H9 (cell line): ENCODE measurements at regions not wholly inside any gene's neighbourhood (a gene's known extent, or its start where the extent isn't known, plus 50 kb on each side); places are given as distances from the start of the nearest gene placed in this dataset.

Experiments used
- DNase-seq: peaks from one replicate; pipeline ENCODE4 v3.0.0-alpha.2; 2017
- H2AFZ ChIP-seq: one replicate; pipeline ENCODE4 v1.6.1; 2013; ENCODE audit warnings: mild to moderate bottlenecking, low read length, control low read depth, moderate library complexity
- H2AK5ac ChIP-seq: 2 replicates; pipeline ENCODE4 v1.6.1; 2013; ENCODE audit warnings: low read length, control low read depth, mixed read lengths; ENCODE audit not compliant: insufficient read length
- H2BK120ac ChIP-seq: one replicate; pipeline ENCODE4 v1.6.1; 2013; ENCODE audit warnings: low read depth, mild to moderate bottlenecking, low read length, control low read depth, inconsistent platforms; ENCODE audit not compliant: poor library complexity, severe bottlenecking
- H2BK12ac ChIP-seq: 2 replicates; pipeline ENCODE4 v1.6.1; 2013; ENCODE audit warnings: low read length, control low read depth, mixed read lengths, low read depth; ENCODE audit not compliant: insufficient read length
- H2BK15ac ChIP-seq: 2 replicates; pipeline ENCODE4 v1.6.1; 2013; ENCODE audit warnings: low read depth, low read length, control low read depth
- H2BK20ac ChIP-seq: one replicate; pipeline ENCODE4 v1.6.1; 2013; ENCODE audit warnings: low read depth, mild to moderate bottlenecking, low read length, control low read depth, inconsistent platforms; ENCODE audit not compliant: poor library complexity, severe bottlenecking
- H2BK5ac ChIP-seq: 2 replicates; pipeline ENCODE4 v1.6.1; 2013; ENCODE audit warnings: low read length, control low read depth, mixed read lengths; ENCODE audit not compliant: insufficient read length
- H3K14ac ChIP-seq: 2 replicates; pipeline ENCODE4 v1.6.1; 2013; ENCODE audit warnings: low read length, control low read depth; ENCODE audit not compliant: insufficient read depth
- H3K18ac ChIP-seq: 2 replicates; pipeline ENCODE4 v1.6.1; 2013; ENCODE audit warnings: low read depth, mild to moderate bottlenecking, mixed read lengths, low read length, control low read depth; ENCODE audit not compliant: insufficient read length
- H3K23ac ChIP-seq: 2 replicates; pipeline ENCODE4 v1.6.1; 2013; ENCODE audit warnings: low read length, control low read depth, mixed read lengths, low read depth; ENCODE audit not compliant: insufficient read length
- H3K23me2 ChIP-seq: 2 replicates; pipeline ENCODE4 v1.6.1; 2013; ENCODE audit warnings: low read depth, mild to moderate bottlenecking, mixed read lengths, low read length, control low read depth; ENCODE audit not compliant: insufficient read length, poor library complexity, severe bottlenecking
- H3K27ac ChIP-seq: 2 replicates; pipeline ENCODE4 v1.5.1; 2013; ENCODE audit warnings: low read length, control low read depth, mixed read lengths, low read depth; ENCODE audit not compliant: insufficient read length
- H3K27me3 ChIP-seq: 2 replicates; pipeline ENCODE4 v1.6.1; 2013; ENCODE audit warnings: low read length, control low read depth, inconsistent platforms; ENCODE audit not compliant: insufficient read depth
- H3K4ac ChIP-seq: 2 replicates; pipeline ENCODE4 v1.6.1; 2013; ENCODE audit warnings: low read depth, mild to moderate bottlenecking, control low read depth, inconsistent platforms, low read length, moderate library complexity
- H3K4me1 ChIP-seq: 2 replicates; pipeline ENCODE4 v1.6.1; 2013; ENCODE audit warnings: low read length, control low read depth, inconsistent platforms; ENCODE audit not compliant: insufficient read depth
- H3K4me2 ChIP-seq: 2 replicates; pipeline ENCODE4 v1.6.1; 2013; ENCODE audit warnings: low read length, control low read depth, mixed read lengths; ENCODE audit not compliant: insufficient read length, insufficient read depth
- H3K56ac ChIP-seq: 2 replicates; pipeline ENCODE4 v1.6.1; 2013; ENCODE audit warnings: low read depth, mild to moderate bottlenecking, mixed read lengths, low read length, control low read depth; ENCODE audit not compliant: insufficient read length
- H3K79me1 ChIP-seq: 2 replicates; pipeline ENCODE4 v1.6.1; 2013; ENCODE audit warnings: low read depth, mild to moderate bottlenecking, moderate library complexity, low read length, control low read depth, inconsistent platforms; ENCODE audit not compliant: insufficient read depth, poor library complexity, severe bottlenecking
- H3K79me2 ChIP-seq: 2 replicates; pipeline ENCODE4 v1.6.1; 2013; ENCODE audit warnings: low read length, control low read depth, inconsistent platforms; ENCODE audit not compliant: insufficient read depth
- H3K9ac ChIP-seq: 2 replicates; pipeline ENCODE4 v1.6.1; 2013; ENCODE audit warnings: low read length, control low read depth, mixed read lengths; ENCODE audit not compliant: insufficient read length; ENCODE audit errors: extremely low read depth
- H3K9me3 ChIP-seq: one replicate; pipeline ENCODE4 v1.6.1; 2013; ENCODE audit warnings: low read depth, low read length, inconsistent platforms; ENCODE audit not compliant: control insufficient read depth
- H3T11ph ChIP-seq: one replicate; pipeline ENCODE4 v1.6.1; 2013; ENCODE audit warnings: mild to moderate bottlenecking, low read length, control low read depth, inconsistent platforms
- H4K20me1 ChIP-seq: one replicate; pipeline ENCODE4 v1.6.1; 2013; ENCODE audit not compliant: control insufficient read depth, insufficient read length, insufficient read depth
- H4K5ac ChIP-seq: 2 replicates; pipeline ENCODE4 v1.6.1; 2013; ENCODE audit warnings: low read depth, mild to moderate bottlenecking, mixed read lengths, low read length, control low read depth; ENCODE audit not compliant: insufficient read length
- H4K8ac ChIP-seq: replicated peaks from 2 replicates; pipeline ENCODE4 v1.6.1; 2013; ENCODE audit warnings: low read length, control low read depth, mixed read lengths, low read depth; ENCODE audit not compliant: insufficient read length
- H4K91ac ChIP-seq: 2 replicates; pipeline ENCODE4 v1.6.1; 2013; ENCODE audit warnings: low read depth, mild to moderate bottlenecking, moderate library complexity, mixed read lengths, low read length, control low read depth; ENCODE audit not compliant: insufficient read length
- H3K27ac Mint-ChIP-seq, 3 experiments: 2 replicates in 2 of 3; 3 replicates in 1 of 3; pipeline ENCODE4 v1.8.0; 2020 to 2021; ENCODE audit warnings: mixed read lengths in 3 of 3, mild to moderate bottlenecking in 1 of 3, moderate library complexity in 1 of 3
- H3K27me3 Mint-ChIP-seq: 2 replicates; pipeline ENCODE4 v1.8.0; 2021; ENCODE audit warnings: low read depth, mild to moderate bottlenecking, moderate library complexity, mixed read lengths
- H3K36me3 Mint-ChIP-seq, 3 experiments: 2 replicates in 2 of 3; 3 replicates in 1 of 3; pipeline ENCODE4 v1.8.0; 2020 to 2021; ENCODE audit warnings: low read depth in 3 of 3, mixed read lengths in 3 of 3; ENCODE audit not compliant: insufficient read depth in 1 of 3
- H3K4me1 Mint-ChIP-seq, 2 experiments: 2 replicates each; pipeline ENCODE4 v1.8.0; 2020; ENCODE audit warnings: mixed read lengths in 2 of 2
- H3K4me3 Mint-ChIP-seq, 2 experiments: 2 replicates in 1 of 2; 3 replicates in 1 of 2; pipeline ENCODE4 v1.8.0; 2020 to 2021; ENCODE audit warnings: mild to moderate bottlenecking in 2 of 2, mixed read lengths in 2 of 2, moderate library complexity in 1 of 2
- H3K9me3 Mint-ChIP-seq, 2 experiments: 2 replicates in 1 of 2; 3 replicates in 1 of 2; pipeline ENCODE4 v1.8.0; 2020; ENCODE audit warnings: mild to moderate bottlenecking in 2 of 2, mixed read lengths in 2 of 2, moderate library complexity in 1 of 2
- WGBS: extraction: QIAGEN DNeasy Blood & Tissue Kit; methylation state at CpG from one replicate; pipeline ENCODE4 v1.1.7; 2013; ENCODE audit warnings: missing lambda C conversion rate, low lambda C conversion rate, mixed read lengths; ENCODE audit not compliant: insufficient read length; ENCODE audit errors: extremely low coverage; 5-methylcytosine and 5-hydroxymethylcytosine counted together
- TF ChIP-seq, protein P1 (sequence below): fragments of 200-600 bp; sonication (generic); conservative IDR thresholded peaks from 3 replicates; pipeline ENCODE4 v1.8.0; 2021; ENCODE audit warnings: antibody characterized with exemption, mild to moderate bottlenecking

DNA sequence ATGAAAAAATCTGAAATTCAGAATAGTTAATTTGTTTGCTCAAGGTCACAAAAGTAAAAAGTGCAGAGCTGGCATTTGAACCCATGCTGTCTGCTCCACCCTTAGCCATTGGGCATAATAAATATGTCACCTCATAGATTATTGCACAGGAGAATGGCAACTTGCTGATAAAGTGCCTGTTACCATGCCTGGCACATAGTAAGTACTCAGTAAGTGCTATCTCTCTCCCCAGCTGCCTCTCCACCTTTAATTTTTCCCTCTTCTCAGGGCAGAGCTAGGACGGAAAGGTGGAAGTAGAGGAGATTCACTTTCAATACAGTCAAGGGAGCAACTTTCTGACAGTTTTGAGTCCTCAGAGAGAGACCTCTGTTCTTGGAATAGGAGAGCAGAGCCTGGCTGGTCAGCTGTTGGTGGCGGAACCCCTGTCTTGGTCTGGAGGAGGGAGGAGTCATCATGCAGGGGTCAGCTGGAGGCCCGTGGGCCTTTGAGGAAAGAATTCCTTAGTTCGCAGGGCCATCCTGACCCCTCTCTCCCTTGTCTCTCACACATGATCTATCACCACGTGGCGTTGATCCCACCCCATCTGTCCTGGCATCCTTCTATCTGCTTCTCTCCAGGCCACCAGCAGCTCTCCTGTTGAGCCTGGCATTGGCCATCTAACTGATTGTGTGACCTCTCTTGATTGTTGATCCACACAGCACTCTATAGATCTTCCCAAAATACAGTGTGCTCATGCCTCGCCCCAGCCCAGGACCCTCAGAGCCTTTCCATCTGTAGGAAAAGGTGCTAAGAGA, 149.3 kb downstream of the RPLP1 start:
- no peaks in the 10 kb centered on the region for H3K79me1 ChIP-seq
- no peak overlapping the region for H3K4me2 ChIP-seq
- no peak overlapping the region for H3K4ac ChIP-seq
- DNase-seq: no peak
- H4K91ac ChIP-seq: no peak overlapping the region
- no peak overlapping the region for H2BK5ac ChIP-seq
- no peak overlapping the region for H3K23ac ChIP-seq
- no peak overlapping the region for H2BK20ac ChIP-seq
- WGBS: no CpG with 5 or more reads among the region's 7 CpGs
- H3T11ph ChIP-seq: no peak overlapping the region
- H4K20me1 ChIP-seq: no peaks in the 10 kb centered on the region
- no peaks in the 10 kb centered on the region for H3K23me2 ChIP-seq
- Mint-ChIP-seq H3K4me3 (no peak overlapping the region), H3K27me3 (peaks cover 21% of the 10 kb centered on the region), H3K36me3 (no peaks in the 10 kb centered on the region), H3K9me3 (no peaks in the 10 kb centered on the region; a peak in 1 of 5 replicates), H3K27ac (0 out of 7 replicates have a peak overlapping the region, but pooled peaks of 1 of the 3 experiments have one; percentile 26), H3K4me1 (peaks cover 6 to 7% of the 10 kb centered on the region in 2 experiments)
- H2BK12ac ChIP-seq: no peak overlapping the region
- H2BK15ac ChIP-seq: no peak overlapping the region
- no peaks in the 10 kb centered on the region for H3K9me3 ChIP-seq
- H4K8ac ChIP-seq: no peak overlapping the region
- no peak overlapping the region for H3K56ac ChIP-seq
- H3K18ac ChIP-seq: no peak overlapping the region
- no peak overlapping the region for H3K14ac ChIP-seq
- no peak overlapping the region for H2AK5ac ChIP-seq
- TF ChIP-seq, protein P1, sequence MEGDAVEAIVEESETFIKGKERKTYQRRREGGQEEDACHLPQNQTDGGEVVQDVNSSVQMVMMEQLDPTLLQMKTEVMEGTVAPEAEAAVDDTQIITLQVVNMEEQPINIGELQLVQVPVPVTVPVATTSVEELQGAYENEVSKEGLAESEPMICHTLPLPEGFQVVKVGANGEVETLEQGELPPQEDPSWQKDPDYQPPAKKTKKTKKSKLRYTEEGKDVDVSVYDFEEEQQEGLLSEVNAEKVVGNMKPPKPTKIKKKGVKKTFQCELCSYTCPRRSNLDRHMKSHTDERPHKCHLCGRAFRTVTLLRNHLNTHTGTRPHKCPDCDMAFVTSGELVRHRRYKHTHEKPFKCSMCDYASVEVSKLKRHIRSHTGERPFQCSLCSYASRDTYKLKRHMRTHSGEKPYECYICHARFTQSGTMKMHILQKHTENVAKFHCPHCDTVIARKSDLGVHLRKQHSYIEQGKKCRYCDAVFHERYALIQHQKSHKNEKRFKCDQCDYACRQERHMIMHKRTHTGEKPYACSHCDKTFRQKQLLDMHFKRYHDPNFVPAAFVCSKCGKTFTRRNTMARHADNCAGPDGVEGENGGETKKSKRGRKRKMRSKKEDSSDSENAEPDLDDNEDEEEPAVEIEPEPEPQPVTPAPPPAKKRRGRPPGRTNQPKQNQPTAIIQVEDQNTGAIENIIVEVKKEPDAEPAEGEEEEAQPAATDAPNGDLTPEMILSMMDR: no peak
- H3K27ac ChIP-seq: no peak overlapping the region
- no peaks in the 10 kb centered on the region for H3K27me3 ChIP-seq
- no peak overlapping the region for H3K9ac ChIP-seq
- no peak overlapping the region for H4K5ac ChIP-seq
- no peak overlapping the region for H2BK120ac ChIP-seq
- no peaks in the 10 kb centered on the region for H3K4me1 ChIP-seq
- no peaks in the 10 kb centered on the region for H3K79me2 ChIP-seq
- no peak overlapping the region for H2AFZ ChIP-seq
